NCI-H748 (cell line): ENCODE measurements at regions not wholly inside any gene's neighbourhood (a gene's known extent, or its start where the extent isn't known, plus 50 kb on each side); places are given as distances from the start of the nearest gene placed in this dataset.
A peak's percentile ranks its signal among the peaks of the same experiment; 100 is the strongest.

Experiments used
- DNase-seq: peaks from one replicate; lab custom pipeline; 2025; ENCODE audit not compliant: unreplicated experiment; lab: John Stamatoyannopoulos, UW

- no peak for DNase-seq
These were observed 50.3 kb upstream of the ATP11A start for GRCh38 chr13:112639521-112639920.

GRCh38 chr13:112638919-112639318, 50.9 kb upstream of the ATP11A start:
- DNase-seq = no peak

- peak; percentile 95 for DNase-seq
These were observed 50.3 kb upstream of the TUBGCP3 start for GRCh38 chr13:112638157-112638750.
